Naive thymus-derived CD4-positive, alpha-beta T cell (primary cell): ENCODE measurements at regions not wholly inside any gene's neighbourhood (a gene's known extent, or its start where the extent isn't known, plus 50 kb on each side); places are given as distances from the start of the nearest gene placed in this dataset.
A peak's percentile ranks its signal among the peaks of the same experiment; 100 is the strongest.

Source experiments
- ATAC-seq: fragments of 150-1000 bp; cut with Tn5 transposase; 2 replicates; pipeline ENCODE4 v1.10.0; 2021; ENCODE audit warnings: mild to moderate bottlenecking, moderate library complexity
- CTCF ChIA-PET: fragments of 350-600 bp; sonication (Branson Sonifier 250); formaldehyde crosslinking; loops from one replicate; lab custom pipeline; 2021; ENCODE audit warnings: antibody characterized with exemption; lab: Charles Lee
- POLR2A ChIA-PET: fragments of 350-600 bp; sonication (Branson Sonifier 250); formaldehyde crosslinking; loops from one replicate; lab custom pipeline; 2021; ENCODE audit warnings: antibody characterized with exemption, inconsistent platforms; lab: Charles Lee
- DNase-seq, 9 donors: peaks; one replicate each; pipeline versions ENCODE4 v3.0.0 to v3.0.0-alpha.2; 2020 to 2022; ENCODE audit warnings: mixed read lengths in 1 of 9
- H3K27ac ChIP-seq: one replicate; pipeline ENCODE4 v1.7.0; 2013; ENCODE audit warnings: mild to moderate bottlenecking, low read depth, low read length, moderate library complexity
- H3K27me3 ChIP-seq, 2 donors: one replicate each; pipeline ENCODE4 v1.7.0; 2013; ENCODE audit warnings: low read length in 2 of 2, mild to moderate bottlenecking in 2 of 2, moderate library complexity in 2 of 2; ENCODE audit not compliant: control insufficient read depth in 2 of 2, insufficient read depth in 2 of 2
- H3K36me3 ChIP-seq, 3 experiments: 1 replicate in 2 of 3; 2 replicates in 1 of 3; pipeline ENCODE4 v1.7.0; 2013; ENCODE audit warnings: low read length in 3 of 3, mild to moderate bottlenecking in 3 of 3, moderate library complexity in 1 of 3; ENCODE audit not compliant: insufficient read depth in 3 of 3, control insufficient read depth in 2 of 3
- H3K4me1 ChIP-seq, 2 donors: one replicate each; pipeline ENCODE4 v1.7.0; 2013; ENCODE audit warnings: low read length in 2 of 2, mild to moderate bottlenecking in 2 of 2, moderate library complexity in 1 of 2; ENCODE audit not compliant: control insufficient read depth in 2 of 2, insufficient read depth in 2 of 2
- H3K4me3 ChIP-seq: 2 replicates; pipeline ENCODE4 v1.7.0; 2013; ENCODE audit warnings: mild to moderate bottlenecking, low read length
- H3K9me3 ChIP-seq, 3 experiments: 1 replicate in 2 of 3; 2 replicates in 1 of 3; pipeline ENCODE4 v1.7.0; 2013; ENCODE audit warnings: low read length in 3 of 3; ENCODE audit not compliant: control insufficient read depth in 2 of 3
- H3K27ac Mint-ChIP-seq, 9 donors: one replicate each; pipeline ENCODE4 v1.8.0; 2020 to 2022; ENCODE audit warnings: mixed read lengths in 9 of 9, mild to moderate bottlenecking in 8 of 9, moderate library complexity in 5 of 9, inconsistent platforms in 2 of 9
- H3K27me3 Mint-ChIP-seq, 5 donors: one replicate each; pipeline ENCODE4 v1.8.0; 2021 to 2022; ENCODE audit warnings: mixed read lengths in 5 of 5, mild to moderate bottlenecking in 1 of 5
- H3K36me3 Mint-ChIP-seq, 5 donors: one replicate each; pipeline ENCODE4 v1.8.0; 2020 to 2022; ENCODE audit warnings: mixed read lengths in 5 of 5, mild to moderate bottlenecking in 3 of 5, inconsistent platforms in 1 of 5
- H3K4me1 Mint-ChIP-seq, 7 donors: one replicate each; pipeline ENCODE4 v1.8.0; 2020 to 2022; ENCODE audit warnings: mixed read lengths in 7 of 7, mild to moderate bottlenecking in 3 of 7, inconsistent platforms in 1 of 7
- H3K4me3 Mint-ChIP-seq, 10 donors: one replicate each; pipeline ENCODE4 v1.8.0; 2020 to 2022; ENCODE audit warnings: mild to moderate bottlenecking in 10 of 10, mixed read lengths in 10 of 10, moderate library complexity in 6 of 10, inconsistent platforms in 2 of 10
- H3K9me3 Mint-ChIP-seq, 11 donors: one replicate each; pipeline ENCODE4 v1.8.0; 2020 to 2022; ENCODE audit warnings: mixed read lengths in 11 of 11, mild to moderate bottlenecking in 4 of 11, inconsistent platforms in 1 of 11, moderate library complexity in 1 of 11
- intact Hi-C, 2 donors: fragments of 100-400 bp; cut with micrococcal nuclease; formaldehyde crosslinking; loops; one replicate each; pipeline ENCODE4 v1.15.1; 2023

DNA sequence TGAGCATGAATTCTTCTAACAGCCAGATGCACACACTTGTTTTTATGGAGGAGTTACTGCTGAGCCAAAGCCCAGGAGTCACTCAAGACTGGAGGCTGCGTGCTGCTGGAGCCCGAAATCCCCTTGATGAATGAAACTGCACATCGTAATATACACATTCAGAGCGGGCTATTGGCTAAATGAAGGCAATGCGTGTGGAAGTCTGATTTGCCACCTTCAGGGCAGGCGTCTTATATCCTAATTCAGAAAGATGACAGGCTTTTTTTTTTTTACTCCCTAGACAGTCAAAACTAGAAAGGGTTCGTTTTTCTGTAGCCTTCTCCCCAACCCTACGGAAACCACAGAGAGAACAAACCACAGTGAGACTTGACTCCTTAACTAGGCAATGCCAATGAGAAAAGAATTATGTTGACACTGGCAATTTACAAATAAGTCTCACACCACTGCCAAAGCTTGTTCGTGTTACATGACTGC lies 227.2 kb upstream of the KLF14 start:
- H3K4me3 ChIP-seq = peak overlapping the region; percentile 65
- H3K27me3 ChIP-seq = no peaks in the 10 kb centered on the region
- Mint-ChIP-seq H3K9me3 (peaks cover 0 to 4% (median 0%) of the 10 kb centered on the region in 11 donors), H3K4me1 (peaks cover 53 to 76% (median 69%) of the 10 kb centered on the region in 7 donors), H3K36me3 (peaks cover 4 to 29% (median 5%) of the 10 kb centered on the region in 5 donors), H3K27ac (peak overlapping the region in 8 of 9 donors; percentile 94 to 100 (median 97)), H3K4me3 (peak overlapping the region; percentile 87 to 98 (median 90)), H3K27me3 (no peaks in the 10 kb centered on the region)
- intact Hi-C loops = loop anchor here (1.0 to 5.0 kb wide), 19 partner anchors 9 to 1009 kb away; partner anchors contain the start of genes KLHDC10 (in 1 of the 2), MKLN1 (in 1 of the 2) and UBE2H (in 1 of the 2)
- ChIA-PET POLR2A (interaction anchor here (0.6 to 1.5 kb wide), 6 partner anchors 10 to 148 kb away, joined by 3 to 7 read pairs (median 3); no protein-coding TSS in a partner anchor), CTCF (interaction anchor here (0.7 to 1.0 kb wide), 3 partner anchors 13 to 68 kb away, joined by 3 read pairs; no protein-coding TSS in a partner anchor)
- DNase-seq (peak; percentile 37 to 88 (median 79)), ATAC-seq (peak; percentile 87)
- peaks cover 50 to 60% of the 10 kb centered on the region in 2 donors for H3K4me1 ChIP-seq
- no peaks in the 10 kb centered on the region for H3K9me3 ChIP-seq
- H3K27ac ChIP-seq = peak overlapping the region; percentile 80
- H3K36me3 ChIP-seq = peaks cover 0 to 2% (median 0%) of the 10 kb centered on the region in 3 experiments

DNA sequence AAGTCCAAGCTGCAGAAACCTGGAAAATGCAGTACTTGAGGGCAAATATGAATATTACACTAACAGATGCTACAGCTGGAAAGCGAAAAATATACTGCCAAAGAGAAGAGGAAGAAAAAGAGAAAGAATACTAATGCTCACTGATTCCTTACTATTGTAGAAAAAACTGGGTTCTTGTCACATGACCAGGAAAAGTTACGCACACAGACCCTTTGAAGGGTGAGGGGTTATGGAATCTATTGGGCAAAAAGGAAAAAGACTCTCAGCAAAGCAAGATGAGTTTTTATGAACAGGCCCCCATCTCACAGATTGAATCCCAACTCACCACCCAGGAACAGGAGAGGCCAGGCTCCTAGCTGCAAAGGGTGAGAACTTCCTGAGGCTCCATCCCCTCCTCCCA lies 228.1 kb upstream of the KLF14 start:
- H3K36me3 Mint-ChIP-seq = peaks cover 5 to 30% (median 9%) of the 10 kb centered on the region in 5 donors
- H3K27me3 Mint-ChIP-seq = no peaks in the 10 kb centered on the region

DNA sequence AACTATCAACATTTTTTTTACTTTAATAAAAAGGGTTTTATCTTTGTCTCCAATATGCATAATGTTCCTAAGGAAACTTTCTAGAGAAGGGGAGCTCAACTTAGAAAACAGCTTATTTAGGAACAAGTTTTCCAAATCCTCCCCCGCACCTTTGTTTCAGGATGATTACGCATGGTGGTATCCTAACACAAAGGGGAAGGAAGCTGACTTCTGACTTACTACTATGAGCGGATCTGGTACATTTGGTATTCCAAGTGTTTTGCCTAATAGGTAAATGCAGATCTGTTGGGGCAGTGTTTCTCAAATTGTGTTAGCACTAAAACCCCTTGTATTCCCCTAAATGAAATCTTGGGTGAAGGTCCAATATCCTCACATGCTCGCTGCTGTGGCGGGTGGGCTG lies 229.3 kb upstream of the KLF14 start:
- peaks cover 34 to 39% of the 10 kb centered on the region in 2 donors for H3K4me1 ChIP-seq

More for the DNA sequence above, 228.1 kb upstream of the KLF14 start:
- Mint-ChIP-seq H3K27ac (peak overlapping the region in 8 of 9 donors; percentile 48 to 100 (median 96)), H3K4me1 (peaks cover 51 to 74% (median 65%) of the 10 kb centered on the region in 7 donors), H3K9me3 (peaks cover 0 to 4% (median 0%) of the 10 kb centered on the region in 11 donors), H3K4me3 (peak overlapping the region; percentile 6 to 98 (median 90))
- H3K36me3 ChIP-seq = peaks cover 0 to 6% (median 5%) of the 10 kb centered on the region in 3 experiments
- no peak for ATAC-seq
- no peaks in the 10 kb centered on the region for H3K9me3 ChIP-seq
- peak overlapping the region; percentile 47 for H3K27ac ChIP-seq
- no peak overlapping the region for H3K4me3 ChIP-seq
- no peak for DNase-seq
- ChIA-PET POLR2A (interaction anchor here (0.7 to 1.5 kb wide), 4 partner anchors 9 to 47 kb away, joined by 3 read pairs; no protein-coding TSS in a partner anchor), CTCF (interaction anchor here (0.7 to 1.0 kb wide), 3 partner anchors 20 to 69 kb away, joined by 3 read pairs; no protein-coding TSS in a partner anchor)
- intact Hi-C loops = loop anchor here (2.0 to 5.0 kb wide), 3 partner anchors 15 to 1010 kb away; partner anchors contain the start of genes KLHDC10 (in 1 of the 2) and UBE2H (in 1 of the 2)
- H3K27me3 ChIP-seq = no peaks in the 10 kb centered on the region
- H3K4me1 ChIP-seq = peaks cover 44 to 51% of the 10 kb centered on the region in 2 donors

DNA sequence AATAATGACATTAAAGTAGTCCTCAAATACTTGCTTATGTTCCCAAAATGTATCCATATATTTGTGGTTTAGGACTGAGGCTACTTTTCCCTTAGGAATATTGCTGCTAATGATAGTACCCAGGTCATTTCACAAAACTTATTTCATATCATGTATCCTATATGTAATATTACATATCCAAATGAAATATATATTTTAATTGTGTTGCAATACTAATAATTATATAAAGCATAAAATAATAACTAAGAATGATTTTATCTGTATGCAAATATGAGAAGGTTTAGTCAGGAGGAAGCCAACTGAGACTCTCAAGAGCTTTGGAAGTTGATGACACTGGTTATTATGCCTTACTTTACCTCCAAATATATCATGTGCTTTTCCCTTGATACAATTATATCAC lies 231.5 kb upstream of the KLF14 start:
- H3K27ac Mint-ChIP-seq = no peak overlapping the region
- POLR2A ChIA-PET = interaction anchor here (0.7 kb wide), 1 partner anchor 28 kb away, joined by 3 read pairs; no protein-coding TSS in a partner anchor

More for the DNA sequence above, 229.3 kb upstream of the KLF14 start:
- ChIA-PET CTCF (interaction anchor here (0.9 kb wide), 1 partner anchor 46 kb away, joined by 3 read pairs; no protein-coding TSS in a partner anchor), POLR2A (interaction anchor here (1.0 to 1.4 kb wide), 2 partner anchors 19 to 33 kb away, joined by 3 to 6 read pairs; no protein-coding TSS in a partner anchor)
- Histone ChIP-seq H3K9me3 (no peaks in the 10 kb centered on the region), H3K27ac (no peak overlapping the region), H3K27me3 (no peaks in the 10 kb centered on the region), H3K36me3 (peaks cover 0 to 6% (median 5%) of the 10 kb centered on the region in 3 experiments), H3K4me3 (no peak overlapping the region)
- no peak for ATAC-seq
- intact Hi-C loops = loop anchor here (2.0 to 5.0 kb wide), 3 partner anchors 13 to 1011 kb away; partner anchors contain the start of genes KLHDC10 (in 1 of the 2) and UBE2H (in 1 of the 2)
- peak overlapping the region in 2 of 10 donors; percentile 28 to 50 for H3K4me3 Mint-ChIP-seq
- no peaks in the 10 kb centered on the region for H3K27me3 Mint-ChIP-seq
- peak overlapping the region in 6 of 9 donors; percentile 52 to 95 (median 84) for H3K27ac Mint-ChIP-seq
- DNase-seq = no peak
- H3K36me3 Mint-ChIP-seq = peaks cover 5 to 26% (median 9%) of the 10 kb centered on the region in 5 donors
- H3K4me1 Mint-ChIP-seq = peaks cover 44 to 70% (median 58%) of the 10 kb centered on the region in 7 donors
- peaks cover 0 to 4% (median 0%) of the 10 kb centered on the region in 11 donors for H3K9me3 Mint-ChIP-seq

DNA sequence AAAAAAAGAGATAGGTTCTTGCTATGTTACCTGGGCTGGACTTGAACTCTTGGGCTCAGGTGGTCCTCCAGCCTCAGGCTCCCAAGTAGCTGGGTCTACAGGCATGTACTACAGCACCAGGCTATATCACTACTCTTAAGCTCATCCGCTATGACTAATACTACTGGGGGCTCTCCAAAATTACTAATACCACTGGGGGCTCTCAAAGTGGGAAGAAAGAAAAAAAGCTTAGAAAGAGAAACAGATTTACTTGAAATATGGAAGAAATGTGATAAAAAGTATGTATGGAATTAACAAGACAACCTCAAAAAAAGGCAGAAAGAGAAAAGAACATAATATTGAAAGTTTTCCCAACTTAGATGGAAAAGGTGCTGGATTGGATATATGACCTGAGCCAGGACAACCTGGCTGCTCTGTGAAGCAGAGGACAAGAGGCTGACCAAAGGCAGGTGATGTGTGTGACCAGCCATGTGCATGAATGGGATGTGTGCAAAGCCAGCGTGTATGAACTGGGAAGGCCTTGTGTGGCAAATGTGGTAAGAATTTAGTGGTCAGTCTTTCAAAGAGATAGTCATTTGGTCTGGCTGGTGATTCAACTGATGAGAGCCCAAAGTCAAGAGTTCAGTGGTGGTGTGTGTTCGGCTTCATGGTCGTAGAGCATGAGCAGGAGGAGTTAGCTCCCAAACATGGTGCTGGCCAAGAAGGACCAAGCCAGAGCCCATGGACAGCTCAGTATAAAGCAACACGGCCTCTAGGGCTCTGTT lies 232.4 kb upstream of the KLF14 start:
- POLR2A ChIA-PET = interaction anchor here (0.6 kb wide), 2 partner anchors 9 to 53 kb away, joined by 3 read pairs; no protein-coding TSS in a partner anchor

More for the DNA sequence above, 231.5 kb upstream of the KLF14 start:
- DNase-seq (no peak), ATAC-seq (no peak)
- no peaks in the 10 kb centered on the region for H3K27me3 Mint-ChIP-seq
- H3K4me3 Mint-ChIP-seq = no peak overlapping the region
- Histone ChIP-seq H3K27ac (no peak overlapping the region), H3K4me1 (peaks cover 15 to 27% of the 10 kb centered on the region in 2 donors), H3K4me3 (no peak overlapping the region), H3K9me3 (no peaks in the 10 kb centered on the region), H3K36me3 (peaks cover 0 to 6% (median 5%) of the 10 kb centered on the region in 3 experiments), H3K27me3 (no peaks in the 10 kb centered on the region)
- CTCF ChIA-PET = interaction anchor here (0.9 to 2.0 kb wide), 2 partner anchors 16 to 69 kb away, joined by 4 to 7 read pairs; no protein-coding TSS in a partner anchor
- H3K9me3 Mint-ChIP-seq = peaks cover 0 to under 1% (median 0%) of the 10 kb centered on the region in 11 donors
- H3K4me1 Mint-ChIP-seq = peaks cover 44 to 66% (median 58%) of the 10 kb centered on the region in 7 donors
- intact Hi-C loops = no loop called here
- peaks cover 1 to 15% (median 5%) of the 10 kb centered on the region in 5 donors for H3K36me3 Mint-ChIP-seq

More for the DNA sequence above, 232.4 kb upstream of the KLF14 start:
- peaks cover 0 to 6% (median 5%) of the 10 kb centered on the region in 3 experiments for H3K36me3 ChIP-seq
- H3K36me3 Mint-ChIP-seq = peaks cover 0 to 15% (median 5%) of the 10 kb centered on the region in 5 donors
- no peak for ATAC-seq
- H3K4me3 ChIP-seq = no peak overlapping the region
- H3K27me3 ChIP-seq = no peaks in the 10 kb centered on the region
- intact Hi-C loops = no loop called here
- H3K4me3 Mint-ChIP-seq = peak overlapping the region in 1 of 10 donors; percentile 29
- H3K9me3 Mint-ChIP-seq = no peaks in the 10 kb centered on the region
- peak overlapping the region in 5 of 9 donors; percentile 42 to 82 (median 65) for H3K27ac Mint-ChIP-seq
- peaks cover 12 to 25% of the 10 kb centered on the region in 2 donors for H3K4me1 ChIP-seq
- no peaks in the 10 kb centered on the region for H3K27me3 Mint-ChIP-seq
- peaks cover 44 to 66% (median 59%) of the 10 kb centered on the region in 7 donors for H3K4me1 Mint-ChIP-seq
- CTCF ChIA-PET = interaction anchor here (0.5 to 2.0 kb wide), 3 partner anchors 16 to 70 kb away, joined by 4 to 7 read pairs (median 4); no protein-coding TSS in a partner anchor
- H3K27ac ChIP-seq = no peak overlapping the region
- no peak for DNase-seq
- H3K9me3 ChIP-seq = no peaks in the 10 kb centered on the region
